ENCODE measurements at regions not wholly inside any gene's neighbourhood (a gene's known extent, or its start where the extent isn't known, plus 50 kb on each side); places are given as distances from the start of the nearest gene placed in this dataset.

- no peaks in the 10 kb centered on the region for H3K36me3 ChIP-seq (ENCODE audit: control insufficient read depth, insufficient read depth, low read length)
- no peak overlapping the region for H3K4me3 ChIP-seq (ENCODE audit: low read length)
- H3K27me3 ChIP-seq (ENCODE audit: control insufficient read depth, insufficient read depth, low read length), result no peaks in the 10 kb centered on the region
- no peak overlapping the region for H3K9ac ChIP-seq (ENCODE audit: low read length)
- no peaks in the 10 kb centered on the region for H3K9me3 ChIP-seq (ENCODE audit: control insufficient read depth, low read length)
- H3K4me1 ChIP-seq (ENCODE audit: control insufficient read depth, insufficient read depth, low read length), result no peaks in the 10 kb centered on the region
These were observed 263.0 kb downstream of the KLF12 start for GRCh38 chr13:73870970-73871935.

DNA sequence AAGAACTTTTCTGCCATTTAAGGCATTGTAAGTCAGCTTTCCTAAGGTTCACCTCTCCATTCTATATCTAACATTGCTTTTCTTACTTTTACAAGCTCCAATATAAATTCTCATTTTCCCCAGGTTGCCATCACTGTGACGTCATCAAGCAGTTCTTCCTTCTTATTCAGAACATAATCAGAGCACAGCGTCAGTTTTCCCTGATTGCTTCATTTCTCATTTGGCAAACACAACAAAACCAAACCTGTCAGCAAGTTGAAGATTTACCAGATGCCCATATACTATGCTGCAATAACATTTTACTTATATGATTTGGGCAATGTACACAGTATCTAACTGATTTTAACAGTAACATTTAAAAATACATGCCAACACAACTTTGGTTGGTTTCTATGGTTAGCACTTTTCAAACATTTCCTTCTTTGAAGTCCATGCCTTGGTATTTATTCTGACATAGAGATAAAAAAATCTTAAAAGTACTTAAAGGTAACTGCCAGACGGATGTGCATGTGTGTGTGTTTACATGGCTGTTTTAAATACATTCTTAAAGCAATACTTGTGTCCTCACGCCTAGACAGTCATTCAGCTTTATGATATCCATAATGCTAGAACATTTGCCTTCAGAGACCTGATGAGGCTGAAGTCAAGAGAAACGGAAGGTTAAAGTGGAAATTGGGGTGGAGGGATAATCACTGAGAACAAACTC lies 264.0 kb downstream of the KLF12 start:
- H3K27me3 ChIP-seq (ENCODE audit: control insufficient read depth, insufficient read depth, low read length), result no peaks in the 10 kb centered on the region
- H3K4me3 ChIP-seq (ENCODE audit: low read length), result no peak overlapping the region
- H3K36me3 ChIP-seq (ENCODE audit: control insufficient read depth, insufficient read depth, low read length), result no peaks in the 10 kb centered on the region
- H3K9me3 ChIP-seq (ENCODE audit: control insufficient read depth, low read length), result no peaks in the 10 kb centered on the region
- no peaks in the 10 kb centered on the region for H3K4me1 ChIP-seq (ENCODE audit: control insufficient read depth, insufficient read depth, low read length)
- no peak overlapping the region for H3K9ac ChIP-seq (ENCODE audit: low read length)

DNA sequence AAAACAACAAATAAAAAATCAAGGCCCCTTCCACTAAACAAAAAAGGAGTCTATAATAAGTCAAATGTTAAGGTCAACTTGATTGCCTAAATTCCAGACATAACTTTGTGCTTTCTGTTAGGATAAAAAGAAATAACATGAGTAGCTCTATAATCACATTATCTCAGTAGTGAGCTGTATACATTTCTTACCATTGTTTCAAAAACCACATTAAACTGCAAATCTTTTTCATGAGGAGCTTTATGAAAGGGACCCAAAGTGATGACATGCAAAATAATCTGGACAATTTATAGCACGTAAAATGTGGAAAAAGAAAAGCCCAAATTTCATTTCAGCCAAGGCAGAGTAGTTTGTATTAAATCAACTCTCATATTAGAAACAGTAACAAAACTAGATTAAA lies 269.2 kb downstream of the KLF12 start:
- no peaks in the 10 kb centered on the region for H3K9me3 ChIP-seq (ENCODE audit: control insufficient read depth, low read length)

DNA sequence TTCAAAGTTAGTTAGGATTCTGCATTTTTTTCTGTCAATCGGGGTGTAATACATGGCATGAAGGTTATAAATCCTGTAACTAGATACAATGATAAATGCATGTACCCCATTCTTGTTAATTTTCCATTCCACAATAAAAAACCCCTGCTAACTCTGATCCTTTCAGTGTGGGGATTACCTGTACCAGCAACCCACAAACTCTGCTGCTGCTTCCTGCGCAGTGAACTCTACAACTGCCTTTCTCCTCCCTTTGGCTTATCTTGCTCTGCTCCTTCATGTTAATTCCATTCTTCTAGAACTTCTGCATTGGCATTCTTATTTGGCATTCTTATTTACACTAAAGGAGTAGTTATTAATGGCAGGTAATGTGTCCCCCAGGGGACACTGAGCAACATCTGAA lies 273.1 kb downstream of the KLF12 start:
- Histone ChIP-seq H3K4me3 (ENCODE audit: low read length) (no peak overlapping the region), H3K9me3 (ENCODE audit: control insufficient read depth, low read length) (no peaks in the 10 kb centered on the region), H3K36me3 (ENCODE audit: control insufficient read depth, insufficient read depth, low read length) (no peaks in the 10 kb centered on the region), H3K4me1 (ENCODE audit: control insufficient read depth, insufficient read depth, low read length) (no peaks in the 10 kb centered on the region), H3K27me3 (ENCODE audit: control insufficient read depth, insufficient read depth, low read length) (no peaks in the 10 kb centered on the region), H3K9ac (ENCODE audit: low read length) (no peak overlapping the region)

More for the DNA sequence above, 269.2 kb downstream of the KLF12 start:
- Histone ChIP-seq H3K4me3 (ENCODE audit: low read length) (no peak overlapping the region), H3K4me1 (ENCODE audit: control insufficient read depth, insufficient read depth, low read length) (no peaks in the 10 kb centered on the region), H3K36me3 (ENCODE audit: control insufficient read depth, insufficient read depth, low read length) (no peaks in the 10 kb centered on the region), H3K9ac (ENCODE audit: low read length) (no peak overlapping the region), H3K27me3 (ENCODE audit: control insufficient read depth, insufficient read depth, low read length) (no peaks in the 10 kb centered on the region)

DNA sequence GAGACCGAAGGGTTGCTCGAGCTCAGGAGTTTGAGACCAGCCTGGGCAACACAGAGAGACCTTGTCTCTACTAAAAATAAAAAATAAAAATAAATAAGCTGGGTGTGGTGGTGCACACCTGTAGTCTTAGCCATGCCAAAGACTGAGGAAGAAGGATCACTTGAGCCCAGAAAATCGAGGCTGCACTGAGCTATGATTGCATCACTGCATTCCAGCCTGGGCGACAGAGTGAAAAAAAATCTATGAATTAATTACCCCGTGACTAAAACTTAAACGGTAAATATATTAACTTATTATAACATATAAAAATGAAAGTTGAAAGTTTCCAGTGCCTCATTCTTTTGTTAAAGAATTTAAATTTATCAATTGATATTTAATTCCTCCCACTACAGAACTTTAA lies 273.7 kb downstream of the KLF12 start:
- H3K9me3 ChIP-seq (ENCODE audit: control insufficient read depth, low read length), result no peaks in the 10 kb centered on the region
- H3K9ac ChIP-seq (ENCODE audit: low read length), result no peak overlapping the region
- H3K27me3 ChIP-seq (ENCODE audit: control insufficient read depth, insufficient read depth, low read length), result no peaks in the 10 kb centered on the region
- H3K4me1 ChIP-seq (ENCODE audit: control insufficient read depth, insufficient read depth, low read length), result no peaks in the 10 kb centered on the region
- H3K4me3 ChIP-seq (ENCODE audit: low read length), result no peak overlapping the region
- H3K36me3 ChIP-seq (ENCODE audit: control insufficient read depth, insufficient read depth, low read length), result no peaks in the 10 kb centered on the region

DNA sequence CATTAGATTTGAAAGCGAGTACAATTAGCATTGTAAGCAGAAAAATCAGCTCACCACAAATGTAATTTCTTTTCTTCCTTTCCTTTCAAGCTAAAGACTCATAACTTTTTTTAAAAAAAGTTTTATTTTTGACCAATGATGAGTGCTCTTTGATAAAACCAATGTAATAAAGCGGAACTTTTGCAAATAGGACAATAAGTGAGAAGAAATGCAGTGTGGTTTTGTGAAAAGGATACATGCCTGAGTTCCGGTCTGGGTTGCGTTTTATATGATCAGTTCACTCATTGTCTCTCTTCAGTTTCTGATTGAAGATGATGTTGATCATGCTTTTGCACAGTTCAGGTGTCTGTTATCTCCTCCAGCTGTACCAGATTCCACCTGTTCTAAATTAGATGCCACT lies 274.4 kb downstream of the KLF12 start:
- H3K27me3 ChIP-seq (ENCODE audit: control insufficient read depth, insufficient read depth, low read length), result no peaks in the 10 kb centered on the region
- no peak overlapping the region for H3K4me3 ChIP-seq (ENCODE audit: low read length)
- H3K9ac ChIP-seq (ENCODE audit: low read length), result no peak overlapping the region
- no peaks in the 10 kb centered on the region for H3K36me3 ChIP-seq (ENCODE audit: control insufficient read depth, insufficient read depth, low read length)
- no peaks in the 10 kb centered on the region for H3K4me1 ChIP-seq (ENCODE audit: control insufficient read depth, insufficient read depth, low read length)
- no peaks in the 10 kb centered on the region for H3K9me3 ChIP-seq (ENCODE audit: control insufficient read depth, low read length)

DNA sequence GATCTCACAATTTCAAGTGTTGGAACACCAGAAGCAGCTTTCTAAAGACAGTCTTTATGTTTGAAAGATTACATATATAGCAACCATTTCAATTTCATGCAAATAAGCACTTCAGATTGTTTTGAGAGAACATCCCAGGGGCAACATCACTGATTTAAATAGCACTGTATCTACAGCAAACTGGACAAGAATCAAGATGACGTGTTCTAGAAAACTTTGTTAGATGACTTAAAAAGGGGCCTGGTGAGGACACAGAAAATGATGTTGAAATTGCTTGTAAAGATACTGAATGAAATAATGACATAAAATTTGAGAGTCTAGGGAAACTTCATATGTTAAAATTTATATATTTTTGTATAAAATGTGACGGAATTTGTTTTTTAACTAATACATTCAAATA lies 277.1 kb downstream of the KLF12 start:
- Histone ChIP-seq H3K27me3 (ENCODE audit: control insufficient read depth, insufficient read depth, low read length) (no peaks in the 10 kb centered on the region), H3K9ac (ENCODE audit: low read length) (no peak overlapping the region), H3K9me3 (ENCODE audit: control insufficient read depth, low read length) (no peaks in the 10 kb centered on the region), H3K4me3 (ENCODE audit: low read length) (no peak overlapping the region), H3K4me1 (ENCODE audit: control insufficient read depth, insufficient read depth, low read length) (no peaks in the 10 kb centered on the region), H3K36me3 (ENCODE audit: control insufficient read depth, insufficient read depth, low read length) (no peaks in the 10 kb centered on the region)

DNA sequence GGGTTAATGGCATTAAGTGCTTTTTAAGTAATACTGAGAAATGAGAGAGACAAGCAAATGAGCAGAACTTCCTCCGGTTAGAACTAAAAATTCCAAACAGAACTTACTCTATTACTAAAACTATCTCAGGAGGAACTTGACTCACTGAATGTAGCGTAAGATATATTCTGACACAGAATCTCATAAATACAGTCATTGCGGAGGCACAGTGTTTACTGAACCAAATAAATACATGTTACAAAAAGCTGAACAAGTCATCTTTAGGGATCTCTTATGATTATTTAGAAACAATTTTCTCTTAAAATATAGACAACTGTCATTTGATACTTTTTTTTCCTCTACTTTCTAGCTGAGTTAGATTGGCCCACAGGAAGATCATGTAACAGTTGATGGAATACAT lies 283.1 kb downstream of the KLF12 start:
- H3K9me3 ChIP-seq (ENCODE audit: control insufficient read depth, low read length), result no peaks in the 10 kb centered on the region
- H3K4me1 ChIP-seq (ENCODE audit: control insufficient read depth, insufficient read depth, low read length), result no peaks in the 10 kb centered on the region
- H3K27me3 ChIP-seq (ENCODE audit: control insufficient read depth, insufficient read depth, low read length), result no peaks in the 10 kb centered on the region
- no peak overlapping the region for H3K9ac ChIP-seq (ENCODE audit: low read length)
- no peak overlapping the region for H3K4me3 ChIP-seq (ENCODE audit: low read length)
- H3K36me3 ChIP-seq (ENCODE audit: control insufficient read depth, insufficient read depth, low read length), result no peaks in the 10 kb centered on the region

- Histone ChIP-seq H3K27me3 (ENCODE audit: control insufficient read depth, insufficient read depth, low read length) (no peaks in the 10 kb centered on the region), H3K4me3 (ENCODE audit: low read length) (no peak overlapping the region), H3K9me3 (ENCODE audit: control insufficient read depth, low read length) (no peaks in the 10 kb centered on the region), H3K9ac (ENCODE audit: low read length) (no peak overlapping the region), H3K4me1 (ENCODE audit: control insufficient read depth, insufficient read depth, low read length) (no peaks in the 10 kb centered on the region), H3K36me3 (ENCODE audit: control insufficient read depth, insufficient read depth, low read length) (no peaks in the 10 kb centered on the region)
These were observed 283.9 kb downstream of the KLF12 start for GRCh38 chr13:73850104-73850873.

DNA sequence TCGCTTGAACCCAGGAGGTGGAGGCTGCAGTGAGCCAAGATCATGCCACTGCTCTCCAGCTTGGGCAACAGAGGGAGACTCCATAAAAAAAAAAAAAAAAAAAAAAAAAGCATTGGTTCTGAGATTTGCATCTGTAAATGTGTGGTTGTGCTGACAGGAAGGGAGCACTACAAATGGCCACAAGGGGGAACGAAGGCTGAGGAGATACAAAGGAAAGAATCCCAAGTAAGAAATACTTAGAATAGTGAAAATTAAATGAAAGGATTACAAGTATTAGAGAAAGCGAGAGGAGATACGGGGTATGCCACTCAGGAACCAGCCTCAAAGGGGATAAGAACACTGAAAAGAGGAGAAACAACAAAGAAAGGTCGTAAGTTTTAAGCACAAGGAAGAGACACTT lies 284.9 kb downstream of the KLF12 start:
- Histone ChIP-seq H3K36me3 (ENCODE audit: control insufficient read depth, insufficient read depth, low read length) (no peaks in the 10 kb centered on the region), H3K4me1 (ENCODE audit: control insufficient read depth, insufficient read depth, low read length) (no peaks in the 10 kb centered on the region), H3K9ac (ENCODE audit: low read length) (no peak overlapping the region), H3K9me3 (ENCODE audit: control insufficient read depth, low read length) (no peaks in the 10 kb centered on the region), H3K27me3 (ENCODE audit: control insufficient read depth, insufficient read depth, low read length) (no peaks in the 10 kb centered on the region), H3K4me3 (ENCODE audit: low read length) (no peak overlapping the region)

DNA sequence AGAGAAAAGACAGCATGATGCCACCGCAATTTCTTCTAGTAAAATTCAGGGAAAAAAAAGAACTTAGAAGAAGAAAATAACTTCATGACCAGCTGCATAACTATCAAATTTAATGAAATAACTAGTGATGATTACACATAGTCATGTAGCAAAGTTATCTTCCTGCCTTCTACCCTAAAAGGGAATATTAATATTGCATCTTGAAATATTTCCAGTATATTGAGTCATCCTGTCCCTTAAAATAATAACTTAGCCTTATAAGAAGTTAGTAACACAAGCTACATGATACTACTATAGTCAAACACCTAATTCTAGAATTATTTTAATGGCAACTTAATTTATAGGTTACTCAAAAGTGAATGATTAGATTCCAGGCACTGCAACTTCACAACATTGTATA lies 289.2 kb downstream of the KLF12 start:
- Histone ChIP-seq H3K4me1 (ENCODE audit: control insufficient read depth, insufficient read depth, low read length) (no peaks in the 10 kb centered on the region), H3K9ac (ENCODE audit: low read length) (no peak overlapping the region), H3K36me3 (ENCODE audit: control insufficient read depth, insufficient read depth, low read length) (no peaks in the 10 kb centered on the region), H3K4me3 (ENCODE audit: low read length) (no peak overlapping the region), H3K9me3 (ENCODE audit: control insufficient read depth, low read length) (no peaks in the 10 kb centered on the region), H3K27me3 (ENCODE audit: control insufficient read depth, insufficient read depth, low read length) (no peaks in the 10 kb centered on the region)

- no peaks in the 10 kb centered on the region for H3K4me1 ChIP-seq (ENCODE audit: control insufficient read depth, insufficient read depth, low read length)
- H3K36me3 ChIP-seq (ENCODE audit: control insufficient read depth, insufficient read depth, low read length), result no peaks in the 10 kb centered on the region
- no peaks in the 10 kb centered on the region for H3K9me3 ChIP-seq (ENCODE audit: control insufficient read depth, low read length)
- H3K9ac ChIP-seq (ENCODE audit: low read length), result no peak overlapping the region
- no peaks in the 10 kb centered on the region for H3K27me3 ChIP-seq (ENCODE audit: control insufficient read depth, insufficient read depth, low read length)
- no peak overlapping the region for H3K4me3 ChIP-seq (ENCODE audit: low read length)
These were observed 291.6 kb downstream of the KLF12 start for GRCh38 chr13:73842626-73843025.
